ENCODE measurements at regions not wholly inside any gene's neighbourhood (a gene's known extent, or its start where the extent isn't known, plus 50 kb on each side); places are given as distances from the start of the nearest gene placed in this dataset.

- no peak for TF ChIP-seq CTCF (IDR thresholded peaks at IDR 0.05; ENCODE audit: poor library complexity)
- no peak for TF ChIP-seq EZH2 (IDR thresholded peaks at IDR 0.05; ENCODE audit: borderline replicate concordance)
- TF ChIP-seq EZH2phosphoT487 (IDR thresholded peaks at IDR 0.05; ENCODE audit: low read depth, severe bottlenecking, unreplicated experiment) = no peak
These were observed 1177.3 kb upstream of the NUDT12 start for GRCh38 chr5:104739905-104740304.
